ENCODE measurements at regions not wholly inside any gene's neighbourhood (a gene's known extent, or its start where the extent isn't known, plus 50 kb on each side); places are given as distances from the start of the nearest gene placed in this dataset.

GRCh38 chr5:118554981-118555380 lies 433.4 kb downstream of the DTWD2 start:
- CTCF ChIA-PET, result no interaction called here
- in situ Hi-C loops (cut with MboI), result no loop called here

More at GRCh38 chr5:118554981-118555380, 433.4 kb downstream of the DTWD2 start:
- SMC1A ChIA-PET (ENCODE audit: uncharacterized antibody, unreplicated experiment), result no interaction called here
- no peak overlapping the region for H3K27ac ChIP-seq (ENCODE audit: control insufficient read depth, insufficient read depth)
- no peaks in the 10 kb centered on the region for H3K27me3 ChIP-seq (replicated peaks in 1 of 2; ENCODE audit: control insufficient read depth in 2 of 2, insufficient read depth in 2 of 2, low read length in 1 of 2)
- POLR2A ChIA-PET, result no interaction called here
- ATAC-seq (peak; percentile 26; the same call in 1 of the 3 replicates), DNase-seq (ENCODE audit: low read depth, low spot score) (no peak), FAIRE-seq (no peak)
- H3K9me3 ChIP-seq (replicated peaks; ENCODE audit: control insufficient read depth, insufficient read depth, low read length), result no peaks in the 10 kb centered on the region
- no peaks in the 10 kb centered on the region for H3K79me2 ChIP-seq (ENCODE audit: control insufficient read depth, insufficient read depth, low read length)
- no TSS peak for BruUV-seq (replicated peaks)
- intact Hi-C loops (cut with micrococcal nuclease; ENCODE audit: unreplicated experiment), result no loop called here
- H3K36me3 ChIP-seq (ENCODE audit: control insufficient read depth in 2 of 2, insufficient read depth in 2 of 2, low read length in 1 of 2), result no peaks in the 10 kb centered on the region
- TF ChIP-seq CHD2 (IDR thresholded peaks at IDR 0.05; ENCODE audit: borderline replicate concordance, low read depth, low read length), result no peak
- TF ChIP-seq SMAD5 (IDR thresholded peaks at IDR 0.05; ENCODE audit: low read depth), result no peak
- no peak for TF ChIP-seq CHD1 (IDR thresholded peaks at IDR 0.05; ENCODE audit: low read depth, low read length)
- TF ChIP-seq CHD4 (IDR thresholded peaks at IDR 0.05), result no peak
- no peak for TF ChIP-seq RAD51 (IDR thresholded peaks at IDR 0.05)
- no peak for TF ChIP-seq MYB (IDR thresholded peaks at IDR 0.05; ENCODE audit: borderline replicate concordance, low read depth, low read length)
- TF ChIP-seq, protein P1, sequence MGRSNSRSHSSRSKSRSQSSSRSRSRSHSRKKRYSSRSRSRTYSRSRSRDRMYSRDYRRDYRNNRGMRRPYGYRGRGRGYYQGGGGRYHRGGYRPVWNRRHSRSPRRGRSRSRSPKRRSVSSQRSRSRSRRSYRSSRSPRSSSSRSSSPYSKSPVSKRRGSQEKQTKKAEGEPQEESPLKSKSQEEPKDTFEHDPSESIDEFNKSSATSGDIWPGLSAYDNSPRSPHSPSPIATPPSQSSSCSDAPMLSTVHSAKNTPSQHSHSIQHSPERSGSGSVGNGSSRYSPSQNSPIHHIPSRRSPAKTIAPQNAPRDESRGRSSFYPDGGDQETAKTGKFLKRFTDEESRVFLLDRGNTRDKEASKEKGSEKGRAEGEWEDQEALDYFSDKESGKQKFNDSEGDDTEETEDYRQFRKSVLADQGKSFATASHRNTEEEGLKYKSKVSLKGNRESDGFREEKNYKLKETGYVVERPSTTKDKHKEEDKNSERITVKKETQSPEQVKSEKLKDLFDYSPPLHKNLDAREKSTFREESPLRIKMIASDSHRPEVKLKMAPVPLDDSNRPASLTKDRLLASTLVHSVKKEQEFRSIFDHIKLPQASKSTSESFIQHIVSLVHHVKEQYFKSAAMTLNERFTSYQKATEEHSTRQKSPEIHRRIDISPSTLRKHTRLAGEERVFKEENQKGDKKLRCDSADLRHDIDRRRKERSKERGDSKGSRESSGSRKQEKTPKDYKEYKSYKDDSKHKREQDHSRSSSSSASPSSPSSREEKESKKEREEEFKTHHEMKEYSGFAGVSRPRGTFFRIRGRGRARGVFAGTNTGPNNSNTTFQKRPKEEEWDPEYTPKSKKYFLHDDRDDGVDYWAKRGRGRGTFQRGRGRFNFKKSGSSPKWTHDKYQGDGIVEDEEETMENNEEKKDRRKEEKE (IDR thresholded peaks at IDR 0.05), result no peak
- no peak for TF ChIP-seq NR2C1 (IDR thresholded peaks at IDR 0.05)
- no peak for TF ChIP-seq SREBF1 (IDR thresholded peaks at IDR 0.05; ENCODE audit: low read length)
- no peak for TF ChIP-seq ESRRA (IDR thresholded peaks at IDR 0.05; ENCODE audit: low read length)
- TF ChIP-seq FOS (IDR thresholded peaks at IDR 0.05; ENCODE audit: borderline replicate concordance, extremely low read depth, insufficient read length), result no peak
- no peak for TF ChIP-seq SP1 (IDR thresholded peaks at IDR 0.05; ENCODE audit: low read depth, low read length)
- no peak for TF ChIP-seq ZZZ3 (IDR thresholded peaks at IDR 0.05; ENCODE audit: control insufficient read depth, insufficient read length, low read depth)
- TF ChIP-seq YBX1 (IDR thresholded peaks at IDR 0.05), result no peak
- TF ChIP-seq BMI1 (IDR thresholded peaks at IDR 0.05; ENCODE audit: borderline replicate concordance), result no peak
- no peak for TF ChIP-seq CEBPB (IDR thresholded peaks at IDR 0.05; ENCODE audit: borderline replicate concordance in 1 of 2, low read depth in 2 of 2, low read length in 2 of 2)
- TF ChIP-seq EZH2 (IDR thresholded peaks at IDR 0.05; ENCODE audit: borderline replicate concordance, control insufficient read depth, low read depth, low read length), result no peak
- no peak for TF ChIP-seq IRF4 (IDR thresholded peaks at IDR 0.05; ENCODE audit: low read depth, low read length)
- TF ChIP-seq SUPT20H (IDR thresholded peaks at IDR 0.05; ENCODE audit: borderline replicate concordance, control insufficient read depth, low read depth, low read length), result no peak
- H3K4me2 ChIP-seq (ENCODE audit: control insufficient read depth, insufficient read depth), result no peak overlapping the region
- no peaks in the 10 kb centered on the region for H4K20me1 ChIP-seq (ENCODE audit: control insufficient read depth, insufficient read depth)
- no peak overlapping the region for H3K4me3 ChIP-seq
- RAD21 ChIA-PET (ENCODE audit: unreplicated experiment), result no interaction called here
- no peaks in the 10 kb centered on the region; the same call in 1 of the 2 replicates for H3K4me1 ChIP-seq (ENCODE audit: control insufficient read depth, insufficient read depth, low read length)
- WGBS (ENCODE audit: insufficient coverage, insufficient replicate concordance, low lambda C conversion rate, missing lambda C conversion rate), result 16% methylated on average over 4 of the region's 4 CpGs
- no peak overlapping the region for H3K9ac ChIP-seq (ENCODE audit: control insufficient read depth, insufficient read depth, low read length)
- no peak overlapping the region for H2AFZ ChIP-seq (ENCODE audit: control insufficient read depth, low read depth, low read length)

All from GM12878 (cell line).